HG03064 (cell line): ENCODE measurements at regions not wholly inside any gene's neighbourhood (a gene's known extent, or its start where the extent isn't known, plus 50 kb on each side); places are given as distances from the start of the nearest gene placed in this dataset.

ENCODE experiments used
- ATAC-seq: cut with Tn5 transposase; IDR thresholded peaks from one replicate; pipeline ENCODE4 v1.9.1; 2021; ENCODE audit warnings: low read depth; ENCODE audit not compliant: unreplicated experiment

- ATAC-seq: no peak
Measured at GRCh38 chrX:30156880-30157560, 58.3 kb upstream of the MAGEB2 start.

GRCh38 chrX:30161043-30161442 lies 54.3 kb upstream of the MAGEB2 start:
- ATAC-seq: no peak
